Neutrophil (primary cell): ENCODE measurements at regions not wholly inside any gene's neighbourhood (a gene's known extent, or its start where the extent isn't known, plus 50 kb on each side); places are given as distances from the start of the nearest gene placed in this dataset.

Experiments
- H3K27ac ChIP-seq: fragments of 200-600 bp; sonication (generic); 2 replicates; pipeline ENCODE4 v1.5.1; 2016; ENCODE audit warnings: mild to moderate bottlenecking, moderate library complexity
- H3K27me3 ChIP-seq: fragments of 200-600 bp; sonication (generic); 2 replicates; pipeline ENCODE4 v1.6.0; 2016; ENCODE audit warnings: mild to moderate bottlenecking
- H3K36me3 ChIP-seq: fragments of 200-600 bp; sonication (generic); 2 replicates; pipeline ENCODE4 v1.5.1; 2017
- H3K4me1 ChIP-seq, 2 experiments: fragments of 200-600 bp in 1 of 2; sonication (generic) in 1 of 2; 1 replicate in 1 of 2; 2 replicates in 1 of 2; pipeline versions ENCODE4 v1.5.1 to v1.6.1; 2013 to 2016; ENCODE audit warnings: low read depth in 1 of 2, low read length in 1 of 2, mild to moderate bottlenecking in 1 of 2, moderate library complexity in 1 of 2; ENCODE audit not compliant: control insufficient read depth in 1 of 2, insufficient read depth in 1 of 2
- H3K4me3 ChIP-seq, 2 experiments: fragments of 200-600 bp in 1 of 2; sonication (generic) in 1 of 2; 1 replicate in 1 of 2; 2 replicates in 1 of 2; pipeline ENCODE4 v1.5.1; 2013 to 2016; ENCODE audit warnings: low read depth in 1 of 2, low read length in 1 of 2, mild to moderate bottlenecking in 1 of 2, moderate library complexity in 1 of 2
- H3K9me3 ChIP-seq: fragments of 200-600 bp; sonication (generic); 2 replicates; pipeline ENCODE4 v1.5.1; 2016
- TF ChIP-seq, protein P1 (sequence below): fragments of 200-600 bp; sonication (generic); IDR thresholded peaks from 2 replicates; pipeline ENCODE4 v1.5.1; 2016; ENCODE audit warnings: antibody characterized with exemption

DNA sequence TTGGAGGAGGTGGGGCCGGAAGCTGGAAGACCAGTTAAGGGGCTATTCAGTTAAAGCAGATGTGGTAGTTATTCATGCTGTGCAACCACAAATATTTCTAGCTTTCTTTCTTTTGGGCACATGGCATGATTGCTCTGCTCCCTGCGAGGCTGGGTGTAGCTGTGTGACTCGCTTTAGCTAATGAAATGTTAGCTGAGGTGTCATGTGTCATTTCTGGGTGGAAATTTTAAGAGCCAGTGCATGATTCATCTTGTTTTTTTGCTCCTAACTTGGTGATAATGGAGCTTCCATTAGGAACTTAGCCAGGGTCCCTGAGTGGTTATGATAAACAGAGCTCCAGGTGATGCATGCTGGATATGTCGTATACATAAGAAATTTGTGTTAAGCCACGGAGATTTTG, 300.6 kb downstream of the SATB1 start:
- TF ChIP-seq, protein P1, sequence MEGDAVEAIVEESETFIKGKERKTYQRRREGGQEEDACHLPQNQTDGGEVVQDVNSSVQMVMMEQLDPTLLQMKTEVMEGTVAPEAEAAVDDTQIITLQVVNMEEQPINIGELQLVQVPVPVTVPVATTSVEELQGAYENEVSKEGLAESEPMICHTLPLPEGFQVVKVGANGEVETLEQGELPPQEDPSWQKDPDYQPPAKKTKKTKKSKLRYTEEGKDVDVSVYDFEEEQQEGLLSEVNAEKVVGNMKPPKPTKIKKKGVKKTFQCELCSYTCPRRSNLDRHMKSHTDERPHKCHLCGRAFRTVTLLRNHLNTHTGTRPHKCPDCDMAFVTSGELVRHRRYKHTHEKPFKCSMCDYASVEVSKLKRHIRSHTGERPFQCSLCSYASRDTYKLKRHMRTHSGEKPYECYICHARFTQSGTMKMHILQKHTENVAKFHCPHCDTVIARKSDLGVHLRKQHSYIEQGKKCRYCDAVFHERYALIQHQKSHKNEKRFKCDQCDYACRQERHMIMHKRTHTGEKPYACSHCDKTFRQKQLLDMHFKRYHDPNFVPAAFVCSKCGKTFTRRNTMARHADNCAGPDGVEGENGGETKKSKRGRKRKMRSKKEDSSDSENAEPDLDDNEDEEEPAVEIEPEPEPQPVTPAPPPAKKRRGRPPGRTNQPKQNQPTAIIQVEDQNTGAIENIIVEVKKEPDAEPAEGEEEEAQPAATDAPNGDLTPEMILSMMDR = no peak
- Histone ChIP-seq H3K27me3 (no peaks in the 10 kb centered on the region), H3K36me3 (no peaks in the 10 kb centered on the region), H3K9me3 (no peaks in the 10 kb centered on the region), H3K4me1 (no peaks in the 10 kb centered on the region), H3K27ac (no peak overlapping the region), H3K4me3 (no peak overlapping the region)

DNA sequence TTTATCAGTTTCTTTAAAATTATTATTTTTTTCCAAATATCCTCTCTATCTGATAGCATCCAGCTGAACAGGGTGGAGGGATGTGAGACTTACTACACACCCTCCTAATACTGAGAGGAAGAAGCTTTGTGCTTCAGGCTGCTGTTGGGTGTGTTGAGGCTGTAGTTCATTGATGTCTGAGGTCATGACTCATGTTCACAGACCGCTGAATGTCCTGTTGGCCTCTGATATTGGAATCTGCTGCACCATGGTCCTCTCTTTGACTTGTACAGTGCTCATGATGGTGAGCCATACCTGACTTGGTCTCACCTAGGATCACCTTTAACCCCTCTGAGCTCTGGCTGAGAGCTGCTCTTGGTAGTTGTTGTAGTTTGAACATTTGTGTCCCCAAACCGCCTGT, 302.9 kb downstream of the SATB1 start:
- Histone ChIP-seq H3K36me3 (no peaks in the 10 kb centered on the region), H3K4me1 (no peaks in the 10 kb centered on the region), H3K27me3 (no peaks in the 10 kb centered on the region), H3K9me3 (no peaks in the 10 kb centered on the region), H3K4me3 (no peak overlapping the region), H3K27ac (no peak overlapping the region)
- TF ChIP-seq, protein P1 = no peak

DNA sequence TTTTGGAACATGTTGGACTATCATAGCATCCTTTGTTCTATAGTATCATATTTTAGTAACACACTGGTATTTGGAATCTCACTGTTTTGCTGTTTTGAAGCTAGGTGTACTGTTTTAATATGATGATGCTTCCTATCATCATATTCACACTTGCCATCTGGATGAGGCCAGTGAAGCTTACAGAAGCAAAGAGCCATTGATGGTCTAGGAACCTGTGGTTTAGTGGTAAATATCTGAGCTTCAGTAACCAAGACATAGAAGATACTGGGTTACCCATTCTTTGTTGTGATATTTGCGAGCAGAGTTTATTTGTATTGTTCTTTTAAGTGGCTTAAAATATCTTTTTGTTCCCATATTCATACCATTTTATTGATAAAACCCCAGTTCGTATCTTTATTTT, 304.1 kb downstream of the SATB1 start:
- Histone ChIP-seq H3K4me1 (no peaks in the 10 kb centered on the region), H3K36me3 (no peaks in the 10 kb centered on the region), H3K27ac (no peak overlapping the region), H3K27me3 (no peaks in the 10 kb centered on the region), H3K9me3 (no peaks in the 10 kb centered on the region), H3K4me3 (no peak overlapping the region)
- TF ChIP-seq, protein P1 = no peak

DNA sequence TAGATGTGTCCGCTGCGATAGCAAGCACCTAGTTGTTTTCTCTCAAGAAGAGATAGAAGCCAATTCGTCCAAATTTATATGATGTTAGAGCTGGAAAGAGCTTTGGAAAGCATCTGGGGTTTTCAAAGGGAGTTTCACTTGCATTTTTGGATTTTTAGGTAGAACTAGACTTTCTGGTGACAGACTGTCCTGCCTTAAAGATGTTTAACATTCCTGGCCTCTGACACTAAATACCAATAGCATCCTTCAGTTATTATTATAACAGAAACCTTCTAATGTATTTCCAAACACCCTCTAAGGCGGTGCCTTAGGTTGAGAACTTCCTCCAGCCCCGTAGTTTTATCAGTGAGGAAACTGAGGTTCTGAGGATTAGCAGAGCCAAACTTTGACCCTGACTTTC, 305.3 kb downstream of the SATB1 start:
- H3K27me3 ChIP-seq = no peaks in the 10 kb centered on the region
- no peak overlapping the region for H3K4me3 ChIP-seq
- H3K36me3 ChIP-seq = no peaks in the 10 kb centered on the region
- TF ChIP-seq, protein P1 = no peak
- H3K4me1 ChIP-seq = no peaks in the 10 kb centered on the region
- no peak overlapping the region for H3K27ac ChIP-seq
- no peaks in the 10 kb centered on the region for H3K9me3 ChIP-seq

DNA sequence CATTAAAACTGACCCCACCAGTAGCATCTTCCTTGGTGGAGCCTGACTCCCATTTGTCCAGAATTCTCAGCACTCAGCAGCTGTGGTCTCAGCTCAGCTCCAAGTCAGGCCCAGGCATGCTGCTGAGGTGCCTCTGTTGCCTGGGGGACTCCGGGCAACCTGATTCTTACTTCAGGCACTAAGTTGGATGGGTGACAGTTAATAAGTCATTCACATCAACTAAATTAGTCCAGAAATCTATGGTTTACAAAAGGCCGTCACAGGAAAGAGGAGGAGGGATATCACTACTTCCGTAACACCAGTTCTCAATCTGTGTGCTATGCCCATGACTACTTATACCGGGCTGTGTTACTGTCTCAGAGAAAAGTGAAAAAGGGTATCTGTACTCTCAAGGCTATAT, 310.2 kb downstream of the SATB1 start:
- TF ChIP-seq, protein P1 = no peak
- H3K27ac ChIP-seq = no peak overlapping the region
- no peak overlapping the region for H3K4me3 ChIP-seq
- H3K9me3 ChIP-seq = no peaks in the 10 kb centered on the region
- no peaks in the 10 kb centered on the region for H3K36me3 ChIP-seq
- H3K27me3 ChIP-seq = no peaks in the 10 kb centered on the region
- H3K4me1 ChIP-seq = peaks cover 0 to 11% of the 10 kb centered on the region in 2 experiments

DNA sequence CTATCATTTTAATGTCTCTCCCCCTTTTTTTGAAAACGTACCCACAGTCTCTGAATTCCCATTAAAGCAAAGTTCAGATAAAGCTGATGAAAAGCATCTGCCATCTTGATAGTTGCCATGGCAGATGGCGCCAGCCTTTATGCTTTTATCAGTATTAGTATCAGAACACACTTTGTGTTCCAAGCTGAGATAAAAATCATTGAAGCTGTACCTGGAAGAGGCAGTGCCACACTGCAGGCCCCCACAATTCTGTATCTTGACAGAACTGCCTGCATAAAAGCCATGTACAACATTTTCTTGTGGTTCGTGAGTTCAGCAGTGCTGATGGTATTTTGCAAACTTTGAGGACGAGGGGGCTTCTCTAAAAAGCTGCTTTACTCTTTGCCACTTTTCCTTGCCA, 311.7 kb downstream of the SATB1 start:
- Histone ChIP-seq H3K4me1 (peaks cover 0 to 11% of the 10 kb centered on the region in 2 experiments), H3K4me3 (no peak overlapping the region), H3K36me3 (no peaks in the 10 kb centered on the region), H3K27ac (no peak overlapping the region), H3K9me3 (no peaks in the 10 kb centered on the region), H3K27me3 (no peaks in the 10 kb centered on the region)
- TF ChIP-seq, protein P1 = no peak
